Central memory CD8-positive, alpha-beta T cell (primary cell): ENCODE measurements at regions not wholly inside any gene's neighbourhood (a gene's known extent, or its start where the extent isn't known, plus 50 kb on each side); places are given as distances from the start of the nearest gene placed in this dataset.

Experiments used
- ATAC-seq: fragments of 150-1000 bp; cut with Tn5 transposase; replicated peaks from 2 replicates; pipeline ENCODE4 v1.10.0; 2022; ENCODE audit warnings: mild to moderate bottlenecking, moderate FRiP score, moderate number of reproducible peaks; ENCODE audit not compliant: poor library complexity, severe bottlenecking; ENCODE audit errors: extremely low read depth
- DNase-seq, 2 donors: peaks; one replicate each; pipeline ENCODE4 v3.0.0; 2021; ENCODE audit warnings: low spot score in 2 of 2
- H3K27ac Mint-ChIP-seq: one replicate; pipeline ENCODE4 v1.8.0; 2022; ENCODE audit warnings: low read depth, mild to moderate bottlenecking, moderate library complexity, mixed read lengths
- H3K27me3 Mint-ChIP-seq: one replicate; pipeline ENCODE4 v1.8.0; 2022; ENCODE audit warnings: mixed read lengths
- H3K36me3 Mint-ChIP-seq: one replicate; pipeline ENCODE4 v1.8.0; 2022; ENCODE audit warnings: mild to moderate bottlenecking, moderate library complexity, mixed read lengths; ENCODE audit not compliant: insufficient read depth
- H3K4me1 Mint-ChIP-seq: one replicate; pipeline ENCODE4 v1.8.0; 2022; ENCODE audit warnings: mixed read lengths
- H3K4me3 Mint-ChIP-seq: one replicate; pipeline ENCODE4 v1.8.0; 2022; ENCODE audit warnings: mild to moderate bottlenecking, moderate library complexity, mixed read lengths
- H3K9me3 Mint-ChIP-seq: one replicate; pipeline ENCODE4 v1.8.0; 2022; ENCODE audit warnings: mixed read lengths

DNA sequence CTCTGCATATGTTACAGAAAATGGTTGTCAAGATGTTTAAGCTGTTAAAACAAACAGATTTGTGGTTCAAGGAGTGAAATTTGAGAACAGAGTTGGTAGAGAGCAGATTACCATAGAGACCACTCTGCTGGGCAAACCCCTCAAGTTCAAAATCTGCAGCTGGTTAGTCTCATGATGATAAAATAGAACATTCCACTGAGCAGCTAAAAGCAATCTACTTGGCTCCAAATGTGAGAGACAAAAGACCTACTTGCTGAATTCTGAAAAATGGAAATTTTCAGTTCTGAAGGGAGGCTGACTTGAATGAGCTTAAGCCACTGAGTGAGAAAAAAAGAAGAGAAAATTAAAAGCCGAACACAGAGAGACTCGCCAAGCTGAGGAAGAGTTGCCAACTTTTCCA lies 519.3 kb downstream of the NOVA1 start:
- no peaks in the 10 kb centered on the region for H3K27me3 Mint-ChIP-seq
- no peak overlapping the region for H3K27ac Mint-ChIP-seq
- DNase-seq (no peak), ATAC-seq (no peak)
- no peaks in the 10 kb centered on the region for H3K4me1 Mint-ChIP-seq
- H3K4me3 Mint-ChIP-seq, result no peak overlapping the region
- peaks cover 14% of the 10 kb centered on the region for H3K9me3 Mint-ChIP-seq
- no peaks in the 10 kb centered on the region for H3K36me3 Mint-ChIP-seq

DNA sequence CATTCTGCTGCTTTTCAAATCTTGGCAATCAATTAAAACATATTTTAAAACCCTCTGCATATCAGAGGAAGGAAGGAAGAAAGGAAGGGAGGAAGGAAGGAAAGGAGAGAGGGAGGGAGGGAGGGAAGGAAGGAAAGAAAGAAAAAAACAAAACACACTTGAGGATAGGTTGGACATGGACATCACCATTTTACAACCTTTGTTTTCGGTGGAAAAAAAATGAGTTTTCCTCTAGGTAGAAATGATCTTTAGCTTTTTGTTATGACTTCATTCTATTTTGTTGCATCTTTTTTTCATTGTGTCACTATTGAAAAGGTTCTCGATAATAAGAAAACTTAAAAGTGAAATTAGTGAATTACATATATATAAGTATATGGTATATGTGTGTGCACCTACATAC lies 522.9 kb downstream of the NOVA1 start:
- Mint-ChIP-seq H3K36me3 (no peaks in the 10 kb centered on the region), H3K9me3 (peaks cover 10% of the 10 kb centered on the region), H3K27me3 (no peaks in the 10 kb centered on the region), H3K27ac (no peak overlapping the region), H3K4me3 (no peak overlapping the region), H3K4me1 (no peaks in the 10 kb centered on the region)
- no peak for ATAC-seq
- DNase-seq, result no peak

DNA sequence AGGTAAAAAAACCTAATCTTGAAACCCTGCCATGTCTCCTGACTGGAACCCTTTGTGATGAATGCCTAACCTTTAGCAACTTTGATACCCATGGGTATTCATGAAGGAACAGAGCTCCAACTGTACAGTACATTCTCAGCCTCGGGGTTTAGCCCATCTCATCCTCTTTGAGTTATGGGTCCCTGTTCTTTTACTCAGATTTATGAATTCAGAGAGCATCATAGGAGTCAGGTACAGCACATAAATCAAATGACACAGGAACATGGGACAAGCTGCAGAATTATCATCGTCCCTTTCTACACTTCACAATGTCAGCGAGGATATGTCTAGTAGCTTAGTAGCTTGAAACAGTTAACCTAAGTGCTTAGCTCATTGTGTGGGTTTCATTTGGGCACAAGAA lies 527.4 kb downstream of the NOVA1 start:
- no peak overlapping the region for H3K27ac Mint-ChIP-seq
- peaks cover 15% of the 10 kb centered on the region for H3K9me3 Mint-ChIP-seq
- no peaks in the 10 kb centered on the region for H3K27me3 Mint-ChIP-seq
- peaks cover 1% of the 10 kb centered on the region for H3K36me3 Mint-ChIP-seq
- ATAC-seq, result no peak
- DNase-seq, result no peak
- H3K4me3 Mint-ChIP-seq, result no peak overlapping the region
- no peaks in the 10 kb centered on the region for H3K4me1 Mint-ChIP-seq

DNA sequence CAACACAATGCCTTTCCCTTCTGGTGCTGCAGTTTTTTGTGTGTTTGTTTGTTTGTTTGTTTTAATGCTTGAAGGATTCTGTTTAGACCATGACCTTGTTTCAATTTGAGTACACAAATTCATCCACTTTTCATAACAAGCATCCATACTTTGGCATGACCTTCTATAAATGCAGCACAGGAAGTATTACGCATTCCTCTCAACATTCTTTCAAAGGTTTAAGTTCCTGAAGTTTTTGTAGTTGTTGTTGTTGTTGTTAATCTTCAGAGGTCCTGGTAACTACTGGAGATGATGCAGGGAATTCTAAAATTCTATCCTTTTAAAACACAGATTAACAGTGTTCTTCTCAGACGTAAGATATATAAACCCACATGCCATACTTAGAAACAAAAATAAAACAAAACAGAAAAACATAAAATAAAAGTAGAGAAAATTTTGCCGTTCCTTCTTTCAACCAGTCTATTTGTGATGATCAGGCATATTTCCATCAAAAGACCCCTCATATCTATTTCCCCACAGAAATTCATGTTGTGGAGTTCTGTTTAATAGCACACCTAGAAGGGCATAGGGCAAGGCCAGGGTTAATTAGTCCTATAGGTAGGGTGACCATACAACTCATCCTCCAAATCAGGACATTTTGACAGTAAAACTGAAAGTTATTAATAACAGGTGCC lies 529.9 kb downstream of the NOVA1 start:
- H3K36me3 Mint-ChIP-seq, result peaks cover 1% of the 10 kb centered on the region
- DNase-seq (no peak), ATAC-seq (no peak)
- peaks cover 15% of the 10 kb centered on the region for H3K9me3 Mint-ChIP-seq
- H3K4me1 Mint-ChIP-seq, result no peaks in the 10 kb centered on the region
- no peak overlapping the region for H3K4me3 Mint-ChIP-seq
- H3K27me3 Mint-ChIP-seq, result no peaks in the 10 kb centered on the region
- H3K27ac Mint-ChIP-seq, result no peak overlapping the region

DNA sequence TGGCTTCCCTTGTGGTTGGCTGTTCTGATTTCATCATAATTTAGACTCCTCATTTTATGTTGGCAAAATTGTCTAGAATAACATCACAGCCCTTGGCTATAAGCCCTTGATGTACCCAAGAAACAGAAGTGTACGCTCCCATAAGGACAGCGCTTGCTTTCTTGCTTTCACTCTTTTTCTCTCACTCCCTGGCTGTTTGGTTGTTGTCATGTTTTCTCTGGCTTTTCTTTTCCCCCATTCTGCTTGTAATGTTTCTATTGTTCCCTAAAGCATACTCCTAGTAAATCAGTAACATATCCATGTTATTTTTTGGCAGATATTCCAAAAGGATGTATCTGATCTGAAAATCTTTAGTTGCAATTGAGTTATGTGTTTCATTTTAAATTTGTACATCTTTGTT lies 530.5 kb downstream of the NOVA1 start:
- H3K27ac Mint-ChIP-seq, result no peak overlapping the region
- no peak for ATAC-seq
- no peak overlapping the region for H3K4me3 Mint-ChIP-seq
- no peaks in the 10 kb centered on the region for H3K27me3 Mint-ChIP-seq
- peaks cover 13% of the 10 kb centered on the region for H3K9me3 Mint-ChIP-seq
- no peaks in the 10 kb centered on the region for H3K4me1 Mint-ChIP-seq
- DNase-seq, result no peak
- peaks cover 1% of the 10 kb centered on the region for H3K36me3 Mint-ChIP-seq

DNA sequence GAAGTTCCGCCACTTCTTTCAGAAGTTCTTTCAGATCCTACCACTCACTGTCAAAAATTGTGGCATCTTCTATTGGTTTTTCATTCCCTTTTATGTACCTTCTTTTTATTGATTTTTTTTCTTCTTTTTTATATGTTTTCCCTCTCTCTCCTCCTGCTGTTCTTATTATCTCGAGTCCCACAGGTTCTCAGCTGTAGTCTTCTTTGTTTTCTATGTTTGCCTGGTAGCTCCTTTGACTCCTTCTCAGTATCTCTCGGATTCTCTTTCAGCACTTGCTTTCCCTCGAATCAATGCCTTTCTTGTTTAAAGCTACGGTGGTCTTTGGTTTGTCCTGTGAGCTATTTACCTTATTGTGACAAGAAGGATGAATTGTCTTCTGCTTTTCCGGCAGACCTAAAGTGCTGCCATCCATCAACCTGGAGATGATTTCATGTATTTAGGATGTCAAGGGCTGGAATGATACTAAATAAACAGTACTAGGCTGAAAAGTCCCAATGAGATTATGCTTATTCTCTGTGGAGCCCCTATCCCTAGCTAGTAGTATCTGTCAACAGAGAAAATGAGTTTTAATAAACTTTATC lies 541.7 kb downstream of the NOVA1 start:
- Mint-ChIP-seq H3K27me3 (no peaks in the 10 kb centered on the region), H3K9me3 (peaks cover 30% of the 10 kb centered on the region), H3K4me3 (no peak overlapping the region), H3K36me3 (no peaks in the 10 kb centered on the region), H3K27ac (no peak overlapping the region), H3K4me1 (no peaks in the 10 kb centered on the region)
- no peak for ATAC-seq
- no peak for DNase-seq

DNA sequence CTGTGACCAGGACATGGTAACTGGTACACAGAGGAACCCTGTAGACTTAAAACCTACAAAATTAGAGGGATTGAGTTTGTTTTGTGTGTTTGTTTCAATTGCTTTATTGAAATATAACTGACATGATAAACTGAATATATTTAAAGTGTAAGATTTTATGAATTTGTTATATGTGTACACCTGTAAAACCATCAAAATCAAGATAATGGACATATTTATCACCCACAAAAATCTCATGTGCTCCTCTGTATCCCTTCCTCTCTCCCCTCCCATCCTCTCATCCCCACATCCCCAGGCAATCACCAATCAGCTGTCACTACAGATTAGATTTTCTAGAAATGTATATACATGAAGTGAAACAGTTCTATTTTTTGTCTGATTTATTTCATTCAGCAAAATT lies 565.5 kb downstream of the NOVA1 start:
- Mint-ChIP-seq H3K9me3 (peaks cover 14% of the 10 kb centered on the region), H3K27me3 (no peaks in the 10 kb centered on the region), H3K4me1 (no peaks in the 10 kb centered on the region), H3K4me3 (no peak overlapping the region), H3K36me3 (no peaks in the 10 kb centered on the region), H3K27ac (no peak overlapping the region)
- DNase-seq, result no peak
- no peak for ATAC-seq

DNA sequence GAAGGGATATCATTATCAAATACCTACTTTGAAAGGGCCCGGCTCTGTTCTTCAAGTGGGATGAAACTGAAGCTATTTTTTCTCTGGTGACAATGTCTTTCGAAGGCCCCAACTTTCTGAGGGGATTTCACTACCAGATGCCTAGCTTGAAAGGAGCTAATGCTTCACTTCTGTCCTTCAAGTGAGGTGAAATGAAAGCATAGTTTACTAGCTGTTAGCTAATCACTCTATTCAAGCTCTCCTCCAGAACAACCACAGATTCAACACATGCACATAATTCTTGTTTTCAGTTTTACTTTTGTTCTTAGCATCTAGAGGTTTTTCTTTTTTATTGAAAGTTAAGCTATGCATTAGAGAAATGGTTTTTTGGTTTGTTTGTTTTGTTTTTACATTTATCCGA lies 571.4 kb downstream of the NOVA1 start:
- H3K36me3 Mint-ChIP-seq, result no peaks in the 10 kb centered on the region
- no peak overlapping the region for H3K27ac Mint-ChIP-seq
- no peak for DNase-seq
- no peak for ATAC-seq
- H3K4me3 Mint-ChIP-seq, result no peak overlapping the region
- H3K9me3 Mint-ChIP-seq, result peaks cover 13% of the 10 kb centered on the region
- no peaks in the 10 kb centered on the region for H3K27me3 Mint-ChIP-seq
- H3K4me1 Mint-ChIP-seq, result no peaks in the 10 kb centered on the region

DNA sequence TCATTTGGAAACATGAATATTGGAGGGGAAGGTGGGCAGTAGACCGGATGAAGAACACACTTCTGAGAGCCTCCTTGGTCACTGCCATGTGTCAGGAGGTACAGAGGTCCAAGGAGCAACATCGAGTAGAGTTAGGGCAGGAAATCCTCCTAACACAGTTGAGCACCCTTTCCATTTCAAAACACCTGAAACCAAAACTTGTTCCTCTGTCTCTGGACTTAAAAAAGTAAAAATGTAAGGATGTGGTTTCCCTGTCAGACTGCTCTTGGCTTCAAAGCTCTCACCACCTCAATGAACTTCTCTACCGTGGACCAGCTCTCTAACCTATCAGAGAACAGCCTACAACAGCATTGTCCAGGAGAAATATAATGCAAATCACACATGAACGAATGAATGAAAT lies 573.9 kb downstream of the NOVA1 start:
- Mint-ChIP-seq H3K9me3 (peaks cover 15% of the 10 kb centered on the region), H3K27me3 (no peaks in the 10 kb centered on the region), H3K27ac (no peak overlapping the region)

DNA sequence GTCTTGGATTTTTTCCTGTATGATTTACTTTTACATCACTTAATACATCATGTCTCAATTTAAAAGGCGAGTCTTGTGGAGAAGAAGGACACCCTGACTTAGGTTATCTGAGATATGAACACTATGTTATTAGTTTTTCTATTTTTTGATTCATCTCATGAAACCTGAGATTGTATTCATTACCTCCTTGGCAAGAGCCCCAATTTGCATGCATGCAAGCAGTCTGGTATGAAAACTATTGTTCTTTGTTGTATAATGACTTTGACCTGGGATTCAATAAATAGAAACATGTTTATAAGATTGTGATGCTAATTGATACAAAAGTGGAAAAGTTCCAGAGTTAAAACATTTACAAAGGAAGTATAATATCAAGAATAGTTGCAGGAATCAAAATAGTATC lies 576.1 kb downstream of the NOVA1 start:
- no peak overlapping the region for H3K27ac Mint-ChIP-seq
- peaks cover 26% of the 10 kb centered on the region for H3K9me3 Mint-ChIP-seq
- ATAC-seq (no peak), DNase-seq (no peak)
- H3K36me3 Mint-ChIP-seq, result no peaks in the 10 kb centered on the region
- no peaks in the 10 kb centered on the region for H3K4me1 Mint-ChIP-seq
- H3K4me3 Mint-ChIP-seq, result no peak overlapping the region
- no peaks in the 10 kb centered on the region for H3K27me3 Mint-ChIP-seq

More for the DNA sequence above, 573.9 kb downstream of the NOVA1 start:
- Mint-ChIP-seq H3K4me3 (no peak overlapping the region), H3K36me3 (no peaks in the 10 kb centered on the region), H3K4me1 (no peaks in the 10 kb centered on the region)
- ATAC-seq, result no peak
- no peak for DNase-seq

DNA sequence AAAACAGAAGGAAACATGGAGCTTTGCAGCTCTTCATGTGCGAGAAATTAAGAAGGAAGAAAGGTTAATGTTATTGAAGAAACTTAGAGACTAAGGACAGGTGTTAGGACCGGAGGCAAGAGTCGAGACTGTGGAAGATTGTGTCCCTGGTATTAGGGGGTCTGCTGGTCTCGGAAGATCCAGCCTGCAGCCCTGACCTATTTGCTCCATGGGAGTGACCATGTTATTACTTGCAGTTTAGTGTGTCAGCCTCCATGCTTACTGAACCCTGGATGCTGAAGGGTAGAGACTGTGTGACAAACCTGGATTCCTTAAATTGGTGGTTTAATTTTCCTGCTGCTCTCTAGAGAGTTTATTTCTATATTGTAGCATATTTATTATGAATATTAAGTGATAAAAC lies 580.6 kb downstream of the NOVA1 start:
- Mint-ChIP-seq H3K36me3 (no peaks in the 10 kb centered on the region), H3K27me3 (no peaks in the 10 kb centered on the region), H3K4me1 (no peaks in the 10 kb centered on the region), H3K9me3 (peaks cover 52% of the 10 kb centered on the region), H3K4me3 (no peak overlapping the region), H3K27ac (no peak overlapping the region)
- no peak for DNase-seq
- ATAC-seq, result no peak

DNA sequence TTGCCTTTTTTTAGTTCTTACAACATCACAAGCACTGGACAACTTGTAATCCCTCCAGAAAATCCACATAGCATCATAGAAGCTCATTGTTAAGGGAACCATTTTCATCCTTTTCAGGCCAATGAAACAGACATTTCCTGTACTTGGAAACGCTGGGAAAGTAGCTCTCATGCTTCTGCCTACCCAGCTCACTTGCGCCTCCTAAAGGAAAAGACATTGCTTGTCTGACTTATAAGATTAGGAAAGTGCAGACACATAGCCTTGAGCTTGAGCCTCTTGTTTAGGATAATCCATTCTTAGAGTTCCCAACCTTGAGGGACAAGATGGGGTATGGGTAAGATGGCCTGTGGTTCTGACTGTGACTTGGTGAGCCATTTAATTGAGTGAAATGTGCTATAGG lies 589.5 kb downstream of the NOVA1 start:
- Mint-ChIP-seq H3K9me3 (peaks cover 20% of the 10 kb centered on the region), H3K4me1 (no peaks in the 10 kb centered on the region), H3K36me3 (no peaks in the 10 kb centered on the region), H3K27ac (no peak overlapping the region), H3K27me3 (no peaks in the 10 kb centered on the region), H3K4me3 (no peak overlapping the region)
- no peak for DNase-seq
- no peak for ATAC-seq

DNA sequence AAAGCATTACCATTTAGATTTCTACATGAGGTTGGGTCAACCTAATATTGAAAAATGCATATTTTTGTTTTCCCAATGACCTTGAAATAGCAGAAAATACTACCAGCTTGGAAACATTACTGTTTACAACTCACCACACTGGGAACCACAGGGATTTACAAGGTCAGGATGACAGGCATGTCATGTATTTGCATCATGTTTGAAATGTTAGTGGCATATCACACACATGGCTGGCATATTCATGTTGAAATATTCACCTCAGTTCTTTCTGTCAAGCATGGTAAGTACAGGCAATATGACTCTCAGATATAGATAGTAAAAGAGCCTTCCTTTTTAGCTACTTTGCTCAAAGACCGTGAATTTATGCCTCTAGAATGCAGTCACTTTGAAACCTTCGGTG lies 593.5 kb downstream of the NOVA1 start:
- DNase-seq (no peak), ATAC-seq (no peak)
- no peaks in the 10 kb centered on the region for H3K27me3 Mint-ChIP-seq
- H3K4me1 Mint-ChIP-seq, result no peaks in the 10 kb centered on the region
- H3K9me3 Mint-ChIP-seq, result no peaks in the 10 kb centered on the region
- H3K27ac Mint-ChIP-seq, result no peak overlapping the region
- no peak overlapping the region for H3K4me3 Mint-ChIP-seq
- no peaks in the 10 kb centered on the region for H3K36me3 Mint-ChIP-seq
